Endothelial cell of umbilical vein (primary cell): ENCODE measurements at regions not wholly inside any gene's neighbourhood (a gene's known extent, or its start where the extent isn't known, plus 50 kb on each side); places are given as distances from the start of the nearest gene placed in this dataset.

Experiments used
- BruUV-seq: library from RNA; stranded (reverse); fragments of 400-500 nt; replicated peaks from 2 replicates; lab custom pipeline; 2021; lab: Mats Ljungman, UMichigan
- CTCF ChIA-PET: fragments of 300-600, 350-600 bp; sonication (Branson Sonifier 250); formaldehyde crosslinking; loops from one replicate; lab custom pipeline; 2021; ENCODE audit warnings: antibody characterized with exemption, inconsistent platforms; lab: Charles Lee
- POLR2A ChIA-PET: fragments of 300-600, 350-600 bp; sonication (Branson Sonifier 250); formaldehyde crosslinking; loops from one replicate; lab custom pipeline; 2021; ENCODE audit warnings: antibody characterized with exemption, inconsistent platforms; lab: Charles Lee
- DNase-seq: peaks from one replicate; pipeline ENCODE4 v3.0.0-alpha.2; 2011; ENCODE audit warnings: low read depth, low spot score
- FAIRE-seq: peaks from 2 replicates; lab custom pipeline; 2011; peaks lifted over from hg19 to GRCh38; lab: Jason Lieb, UNC
- H2AFZ ChIP-seq: 2 replicates; pipeline ENCODE4 v1.6.0; 2012; ENCODE audit warnings: low read depth, low read length, control low read depth, inconsistent platforms
- H3K27ac ChIP-seq: 2 replicates; pipeline ENCODE4 v1.5.1; 2011; ENCODE audit warnings: low read depth, mild to moderate bottlenecking, control low read depth, low read length, moderate library complexity; ENCODE audit not compliant: insufficient read depth
- H3K27me3 ChIP-seq, 2 experiments: 2 replicates each; pipeline versions ENCODE4 v1.6.0 to v1.6.1; 2011; ENCODE audit warnings: low read length in 2 of 2, mixed read lengths in 1 of 2; ENCODE audit not compliant: control insufficient read depth in 2 of 2, insufficient read depth in 2 of 2
- H3K36me3 ChIP-seq, 2 experiments: 2 replicates in 1 of 2; 3 replicates in 1 of 2; pipeline ENCODE4 v1.5.1; 2011; ENCODE audit warnings: low read length in 2 of 2, mild to moderate bottlenecking in 1 of 2, moderate library complexity in 1 of 2; ENCODE audit not compliant: control insufficient read depth in 2 of 2, insufficient read depth in 2 of 2; ENCODE audit errors: extremely low read depth in 1 of 2
- H3K4me1 ChIP-seq: 3 replicates; pipeline ENCODE4 v1.5.1; 2011; ENCODE audit warnings: mild to moderate bottlenecking, low read length; ENCODE audit not compliant: control insufficient read depth, insufficient read depth; ENCODE audit errors: extremely low read depth
- H3K4me2 ChIP-seq: 2 replicates; pipeline ENCODE4 v1.6.1; 2011; ENCODE audit warnings: low read length, control low read depth, mixed read lengths; ENCODE audit not compliant: insufficient read depth
- H3K4me3 ChIP-seq, 3 experiments: fragments of 200-600 bp in 1 of 3; sonication (generic), shearing (Covaris generic) in 1 of 3; replicated peaks in 1 of 3; 2 replicates each; pipeline ENCODE4 v1.5.1; 2011 to 2016; ENCODE audit warnings: control low read depth in 3 of 3, low read length in 3 of 3, mild to moderate bottlenecking in 2 of 3, inconsistent platforms in 1 of 3, low read depth in 1 of 3, moderate library complexity in 1 of 3; ENCODE audit not compliant: insufficient read depth in 1 of 3
- H3K79me2 ChIP-seq: 2 replicates; pipeline ENCODE4 v1.6.0; 2012; ENCODE audit warnings: low read length, inconsistent platforms; ENCODE audit not compliant: control insufficient read depth, insufficient read depth
- H3K9ac ChIP-seq: replicated peaks from 2 replicates; pipeline ENCODE3; 2011; ENCODE audit warnings: low read length, control low read depth; ENCODE audit not compliant: insufficient read depth; ENCODE audit errors: extremely low read depth
- H3K9me1 ChIP-seq: replicated peaks from 3 replicates; pipeline ENCODE4 v1.6.0; 2011; ENCODE audit warnings: mild to moderate bottlenecking, low read length; ENCODE audit not compliant: control insufficient read depth, insufficient read depth; ENCODE audit errors: extremely low read depth
- H3K9me3 ChIP-seq: replicated peaks from 2 replicates; pipeline ENCODE4 v1.5.1; 2012; ENCODE audit warnings: low read length, inconsistent platforms; ENCODE audit not compliant: control insufficient read depth, insufficient read depth
- H4K20me1 ChIP-seq: replicated peaks from 2 replicates; pipeline ENCODE3; 2011; ENCODE audit warnings: mild to moderate bottlenecking, low read length; ENCODE audit not compliant: control insufficient read depth, insufficient read depth; ENCODE audit errors: extremely low read depth
- CTCF ChIP-seq, 2 donors: IDR thresholded peaks; 1 replicate in 1 of 2; 2 replicates in 1 of 2; pipeline ENCODE4 v1.5.1; 2011; ENCODE audit warnings: low read length in 2 of 2, mild to moderate bottlenecking in 2 of 2, moderate library complexity in 2 of 2, control low read depth in 1 of 2, inconsistent platforms in 1 of 2, low read depth in 1 of 2; ENCODE audit not compliant: insufficient read depth in 1 of 2; ENCODE audit errors: extremely low read depth in 1 of 2
- EZH2 ChIP-seq: IDR thresholded peaks from 2 replicates; pipeline ENCODE4 v1.6.1; 2012; ENCODE audit warnings: borderline replicate concordance, low read depth, mild to moderate bottlenecking, moderate library complexity, low read length, inconsistent platforms; ENCODE audit not compliant: severe bottlenecking
- FOS ChIP-seq: IDR thresholded peaks from 2 replicates; pipeline ENCODE4 v1.6.1; 2011; ENCODE audit warnings: mild to moderate bottlenecking, low read length, moderate library complexity, borderline replicate concordance; ENCODE audit not compliant: insufficient read depth
- GATA2 ChIP-seq: IDR thresholded peaks from 2 replicates; pipeline ENCODE4 v1.7.0; 2011; ENCODE audit warnings: low read depth, mild to moderate bottlenecking, moderate library complexity, mixed read lengths, low read length; ENCODE audit not compliant: insufficient read length, insufficient read depth
- JUN ChIP-seq: IDR thresholded peaks from 2 replicates; pipeline ENCODE4 v1.6.1; 2011; ENCODE audit warnings: borderline replicate concordance, low read depth; ENCODE audit not compliant: insufficient read length, insufficient read depth
- MAX ChIP-seq: IDR thresholded peaks from 2 replicates; pipeline ENCODE4 v1.6.1; 2011; ENCODE audit not compliant: insufficient read depth, insufficient read length
- MYC ChIP-seq: IDR thresholded peaks from one replicate; pipeline ENCODE4 v1.6.1; 2011; ENCODE audit warnings: mild to moderate bottlenecking, low read depth, low read length
- POLR2A ChIP-seq: IDR thresholded peaks from 2 replicates; pipeline ENCODE4 v1.6.1; 2012; ENCODE audit warnings: low read depth, mild to moderate bottlenecking, control low read depth, low read length
- POLR2AphosphoS5 ChIP-seq: IDR thresholded peaks from 2 replicates; pipeline ENCODE4 v1.6.1; 2012; ENCODE audit warnings: low read depth, mild to moderate bottlenecking, control low read depth, low read length, moderate library complexity; ENCODE audit not compliant: insufficient read depth
- dilution Hi-C: fragments of 300-500 bp; cut with MboI; formaldehyde crosslinking; loops from one replicate; pipeline ENCODE4 v1.15.0; 2019; ENCODE audit warnings: low sequenced_read_pairs; ENCODE audit not compliant: extremely low pct_ligation_motif_present
- intact Hi-C: fragments of 100-400 bp; cut with micrococcal nuclease; formaldehyde crosslinking; loops from one replicate; pipeline ENCODE4 v1.10.0; 2022

DNA sequence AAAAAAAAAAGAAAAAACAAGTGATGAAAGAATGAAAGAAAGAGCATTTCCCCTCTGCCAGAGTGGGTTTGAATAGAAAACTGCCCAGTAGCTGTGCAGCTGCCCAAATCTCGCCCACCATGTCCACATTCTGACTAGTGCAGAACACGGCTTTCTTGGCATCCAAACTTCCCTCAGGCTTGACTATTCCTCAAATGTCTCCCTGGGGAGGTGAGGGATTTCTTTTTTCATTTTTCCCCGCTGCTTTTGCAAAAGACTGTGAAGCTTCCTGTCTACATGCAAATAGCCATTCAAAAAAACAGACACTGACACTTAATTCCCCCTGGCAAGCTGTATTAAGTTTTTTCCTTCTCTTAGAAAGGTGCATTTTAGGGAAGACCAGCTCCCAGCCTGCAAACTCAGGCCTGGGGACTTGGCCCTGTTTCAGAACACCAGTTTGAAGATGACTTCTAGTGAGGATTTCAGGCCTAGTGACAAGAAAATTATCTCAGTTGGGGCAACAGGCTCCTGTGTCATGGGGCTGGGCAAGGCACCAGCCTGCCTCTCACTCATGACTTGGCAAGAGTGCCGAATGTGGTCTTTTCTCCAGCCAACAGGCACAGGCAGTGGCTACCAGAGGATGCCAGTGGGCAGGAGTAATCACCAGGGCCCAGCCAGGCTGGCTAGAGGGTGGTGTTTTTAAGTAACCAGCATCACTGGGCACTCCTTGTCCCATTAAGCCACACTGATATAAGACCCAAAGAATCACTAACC lies 178.1 kb upstream of the NFIA start:
- FAIRE-seq, result no peak
- POLR2A ChIA-PET, result no interaction called here
- no peaks in the 10 kb centered on the region for H3K79me2 ChIP-seq
- no TSS peak for BruUV-seq
- H3K4me1 ChIP-seq, result no peaks in the 10 kb centered on the region
- no peak overlapping the region for H3K9ac ChIP-seq
- no peak overlapping the region for H2AFZ ChIP-seq
- CTCF ChIA-PET, result interaction anchor here (1.4 kb wide), 1 partner anchor 10 kb away, joined by 3 read pairs; no protein-coding TSS in a partner anchor
- no peak overlapping the region for H3K4me2 ChIP-seq
- DNase-seq, result no peak
- no peaks in the 10 kb centered on the region for H3K36me3 ChIP-seq
- no peak overlapping the region for H3K27ac ChIP-seq
- no peaks in the 10 kb centered on the region for H4K20me1 ChIP-seq
- no peaks in the 10 kb centered on the region for H3K9me1 ChIP-seq
- intact Hi-C loops, result no loop called here
- TF ChIP-seq MAX, result no peak
- no peak for TF ChIP-seq EZH2
- no peak for TF ChIP-seq POLR2AphosphoS5
- no peak for TF ChIP-seq JUN
- no peak for TF ChIP-seq CTCF (IDR thresholded peaks at IDR 0.05; ENCODE audit: extremely low read depth in 1 of 2, insufficient read depth in 1 of 2, low read depth in 1 of 2, low read length in 2 of 2)
- no peak for TF ChIP-seq MYC
- no peak for TF ChIP-seq POLR2A
- TF ChIP-seq FOS, result no peak
- TF ChIP-seq GATA2, result no peak
- no peaks in the 10 kb centered on the region for H3K9me3 ChIP-seq
- H3K4me3 ChIP-seq, result no peak overlapping the region
- no peaks in the 10 kb centered on the region for H3K27me3 ChIP-seq
- dilution Hi-C loops, result no loop called here
